HL-60 (cell line): ENCODE measurements at regions not wholly inside any gene's neighbourhood (a gene's known extent, or its start where the extent isn't known, plus 50 kb on each side); places are given as distances from the start of the nearest gene placed in this dataset.

Experiments
- DNase-seq, 2 experiments: peaks; one replicate each; pipeline ENCODE4 v3.0.0-alpha.2; 2010 to 2020; ENCODE audit warnings: low read depth in 1 of 2, low spot score in 1 of 2
- H3K27ac ChIP-seq: fragments of 250-450 bp; sonication (Bioruptor Pico); replicated peaks from 2 replicates; pipeline ENCODE4 v1.5.1; 2020; ENCODE audit warnings: mild to moderate bottlenecking, moderate library complexity
- H3K27me3 ChIP-seq: fragments of 250-450 bp; sonication (Bioruptor Pico); 2 replicates; pipeline ENCODE4 v1.5.1; 2021; ENCODE audit warnings: mild to moderate bottlenecking, moderate library complexity; ENCODE audit not compliant: insufficient read depth, poor library complexity, severe bottlenecking
- H3K4me3 ChIP-seq: replicated peaks from 2 replicates; pipeline ENCODE4 v1.5.1; 2011; ENCODE audit warnings: mild to moderate bottlenecking, control low read depth, low read length; ENCODE audit not compliant: insufficient read depth
- GABPA ChIP-seq: IDR thresholded peaks from 2 replicates; pipeline ENCODE4 v1.6.1; 2012; ENCODE audit warnings: low read depth
- POLR2AphosphoS5 ChIP-seq: IDR thresholded peaks from 2 replicates; pipeline ENCODE4 v1.6.1; 2012; ENCODE audit warnings: low read depth
- SPI1 ChIP-seq: IDR thresholded peaks from 2 replicates; pipeline ENCODE4 v1.6.1; 2012; ENCODE audit warnings: low read depth, mild to moderate bottlenecking, borderline replicate concordance
- TF ChIP-seq, protein P1 (sequence below): IDR thresholded peaks from one replicate; pipeline ENCODE4 v1.5.1; 2011; ENCODE audit warnings: low read length, control low read depth, inconsistent platforms; ENCODE audit not compliant: insufficient read depth
- TF ChIP-seq, protein P2 (sequence below): IDR thresholded peaks from 2 replicates; pipeline ENCODE4 v1.6.1; 2012; ENCODE audit warnings: low read depth; ENCODE audit not compliant: insufficient replicate concordance

DNA sequence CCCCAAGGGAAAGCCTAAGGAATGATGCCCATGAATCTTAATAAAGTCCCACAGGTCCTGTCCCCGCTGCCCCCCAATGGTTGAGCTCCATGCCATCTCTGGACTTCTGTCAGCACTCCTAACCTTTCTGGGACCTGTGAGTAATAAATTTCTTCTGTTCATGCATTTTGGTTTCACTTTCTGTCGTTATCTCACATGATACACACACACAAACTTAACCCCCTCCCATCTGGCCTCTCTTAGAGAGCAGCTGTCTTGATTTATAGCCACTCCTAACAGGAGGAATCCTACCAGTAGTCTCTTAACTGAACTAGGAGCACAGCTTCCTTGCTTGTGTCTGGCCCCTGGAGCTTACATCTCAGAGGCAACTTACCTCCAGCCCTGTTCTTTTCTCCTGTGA lies 82.7 kb upstream of the SELENOK start:
- H3K27me3 ChIP-seq = no peaks in the 10 kb centered on the region
- no peak overlapping the region for H3K4me3 ChIP-seq
- no peak overlapping the region for H3K27ac ChIP-seq
- TF ChIP-seq, protein P1, sequence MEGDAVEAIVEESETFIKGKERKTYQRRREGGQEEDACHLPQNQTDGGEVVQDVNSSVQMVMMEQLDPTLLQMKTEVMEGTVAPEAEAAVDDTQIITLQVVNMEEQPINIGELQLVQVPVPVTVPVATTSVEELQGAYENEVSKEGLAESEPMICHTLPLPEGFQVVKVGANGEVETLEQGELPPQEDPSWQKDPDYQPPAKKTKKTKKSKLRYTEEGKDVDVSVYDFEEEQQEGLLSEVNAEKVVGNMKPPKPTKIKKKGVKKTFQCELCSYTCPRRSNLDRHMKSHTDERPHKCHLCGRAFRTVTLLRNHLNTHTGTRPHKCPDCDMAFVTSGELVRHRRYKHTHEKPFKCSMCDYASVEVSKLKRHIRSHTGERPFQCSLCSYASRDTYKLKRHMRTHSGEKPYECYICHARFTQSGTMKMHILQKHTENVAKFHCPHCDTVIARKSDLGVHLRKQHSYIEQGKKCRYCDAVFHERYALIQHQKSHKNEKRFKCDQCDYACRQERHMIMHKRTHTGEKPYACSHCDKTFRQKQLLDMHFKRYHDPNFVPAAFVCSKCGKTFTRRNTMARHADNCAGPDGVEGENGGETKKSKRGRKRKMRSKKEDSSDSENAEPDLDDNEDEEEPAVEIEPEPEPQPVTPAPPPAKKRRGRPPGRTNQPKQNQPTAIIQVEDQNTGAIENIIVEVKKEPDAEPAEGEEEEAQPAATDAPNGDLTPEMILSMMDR = no peak
- TF ChIP-seq POLR2AphosphoS5 = no peak
- TF ChIP-seq SPI1 = no peak
- TF ChIP-seq GABPA = no peak
- TF ChIP-seq, protein P2, sequence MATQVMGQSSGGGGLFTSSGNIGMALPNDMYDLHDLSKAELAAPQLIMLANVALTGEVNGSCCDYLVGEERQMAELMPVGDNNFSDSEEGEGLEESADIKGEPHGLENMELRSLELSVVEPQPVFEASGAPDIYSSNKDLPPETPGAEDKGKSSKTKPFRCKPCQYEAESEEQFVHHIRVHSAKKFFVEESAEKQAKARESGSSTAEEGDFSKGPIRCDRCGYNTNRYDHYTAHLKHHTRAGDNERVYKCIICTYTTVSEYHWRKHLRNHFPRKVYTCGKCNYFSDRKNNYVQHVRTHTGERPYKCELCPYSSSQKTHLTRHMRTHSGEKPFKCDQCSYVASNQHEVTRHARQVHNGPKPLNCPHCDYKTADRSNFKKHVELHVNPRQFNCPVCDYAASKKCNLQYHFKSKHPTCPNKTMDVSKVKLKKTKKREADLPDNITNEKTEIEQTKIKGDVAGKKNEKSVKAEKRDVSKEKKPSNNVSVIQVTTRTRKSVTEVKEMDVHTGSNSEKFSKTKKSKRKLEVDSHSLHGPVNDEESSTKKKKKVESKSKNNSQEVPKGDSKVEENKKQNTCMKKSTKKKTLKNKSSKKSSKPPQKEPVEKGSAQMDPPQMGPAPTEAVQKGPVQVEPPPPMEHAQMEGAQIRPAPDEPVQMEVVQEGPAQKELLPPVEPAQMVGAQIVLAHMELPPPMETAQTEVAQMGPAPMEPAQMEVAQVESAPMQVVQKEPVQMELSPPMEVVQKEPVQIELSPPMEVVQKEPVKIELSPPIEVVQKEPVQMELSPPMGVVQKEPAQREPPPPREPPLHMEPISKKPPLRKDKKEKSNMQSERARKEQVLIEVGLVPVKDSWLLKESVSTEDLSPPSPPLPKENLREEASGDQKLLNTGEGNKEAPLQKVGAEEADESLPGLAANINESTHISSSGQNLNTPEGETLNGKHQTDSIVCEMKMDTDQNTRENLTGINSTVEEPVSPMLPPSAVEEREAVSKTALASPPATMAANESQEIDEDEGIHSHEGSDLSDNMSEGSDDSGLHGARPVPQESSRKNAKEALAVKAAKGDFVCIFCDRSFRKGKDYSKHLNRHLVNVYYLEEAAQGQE = no peak
- no peak for DNase-seq

DNA sequence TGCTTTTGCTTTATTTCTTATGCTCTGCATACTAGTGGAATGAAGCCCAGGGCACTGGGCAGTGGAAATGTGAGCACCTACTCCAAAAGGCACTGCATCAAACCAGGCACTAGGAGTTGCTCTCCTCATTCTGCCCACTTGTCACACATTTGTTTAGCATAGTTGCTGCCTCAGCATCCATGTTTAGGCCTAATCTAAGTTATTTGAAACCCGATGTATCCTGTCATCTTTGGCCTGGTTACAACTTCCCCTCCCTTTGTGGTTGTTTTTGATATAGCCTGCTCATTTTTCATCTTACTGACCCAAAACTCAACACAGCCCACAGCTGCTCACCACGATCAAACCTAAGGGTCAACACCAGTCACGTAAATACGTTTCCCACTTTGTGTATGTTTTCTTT lies 82.2 kb upstream of the SELENOK start:
- no peak for TF ChIP-seq POLR2AphosphoS5
- no peak for TF ChIP-seq SPI1
- TF ChIP-seq GABPA = no peak
- TF ChIP-seq, protein P2 = no peak
- TF ChIP-seq, protein P1 = no peak
- Histone ChIP-seq H3K27ac (no peak overlapping the region), H3K27me3 (no peaks in the 10 kb centered on the region), H3K4me3 (no peak overlapping the region)
- DNase-seq = no peak

DNA sequence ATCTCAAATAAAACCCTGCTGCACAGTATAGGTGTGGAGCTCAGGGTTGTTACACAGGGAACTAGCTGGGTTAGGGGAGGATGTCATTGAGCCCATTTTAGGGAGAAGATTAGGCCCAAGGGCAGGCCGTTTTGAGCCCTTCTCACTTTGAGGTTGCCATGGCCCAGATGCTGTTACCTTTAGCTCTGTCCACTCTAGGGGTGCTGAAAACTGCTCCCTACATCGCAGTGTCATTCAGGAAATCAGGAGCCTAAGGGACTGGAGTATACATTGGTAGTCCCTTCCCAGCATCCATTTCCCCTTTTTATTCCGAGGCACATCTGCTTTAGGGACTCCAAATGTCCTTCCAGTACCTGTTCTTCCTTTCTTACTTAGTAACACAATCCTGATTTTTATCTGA lies 79.0 kb upstream of the SELENOK start:
- TF ChIP-seq, protein P2 = peak; percentile 87
- no peak for TF ChIP-seq GABPA
- no peaks in the 10 kb centered on the region for H3K27me3 ChIP-seq
- H3K27ac ChIP-seq = no peak overlapping the region
- DNase-seq = no peak
- no peak overlapping the region for H3K4me3 ChIP-seq

DNA sequence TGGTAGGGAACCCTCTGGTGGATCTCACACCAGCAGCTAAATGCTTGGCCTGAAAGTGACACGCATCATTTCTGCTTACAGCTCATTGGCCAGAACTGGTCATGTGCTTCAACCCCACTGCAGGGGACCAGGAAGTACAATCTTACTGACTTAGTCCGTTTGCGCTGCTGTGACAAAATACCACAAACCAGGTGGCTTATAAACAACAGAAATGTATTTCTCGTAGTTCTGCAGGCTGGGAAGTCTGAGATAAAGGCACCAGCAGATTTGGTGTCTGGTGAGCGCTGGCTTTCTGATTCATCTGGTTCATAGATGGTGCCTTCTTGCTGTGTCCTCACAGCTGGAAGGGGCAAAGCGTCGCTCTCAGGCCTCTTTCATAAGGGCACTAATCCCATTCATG lies 77.4 kb upstream of the SELENOK start:
- H3K27me3 ChIP-seq = no peaks in the 10 kb centered on the region
- H3K4me3 ChIP-seq = no peak overlapping the region
- TF ChIP-seq, protein P2 = no peak
- no peak for TF ChIP-seq POLR2AphosphoS5
- no peak for DNase-seq
- H3K27ac ChIP-seq = no peak overlapping the region
